SK-N-SH (cell line): ENCODE measurements at regions not wholly inside any gene's neighbourhood (a gene's known extent, or its start where the extent isn't known, plus 50 kb on each side); places are given as distances from the start of the nearest gene placed in this dataset.
"Not testable (repeated sequence)": the region's sequence is repeated elsewhere in the genome, so short reads cannot be mapped to it uniquely, and the experiment has no call there.

Experiments
- CTCF ChIA-PET: fragments of 300-600, 350-600 bp; formaldehyde crosslinking; extraction: SDS; loops from one replicate; lab custom pipeline; 2021; lab: Yijun Ruan, JAX
- POLR2A ChIA-PET: fragments of 350-600 bp; sonication (Branson Sonifier 250); formaldehyde crosslinking; extraction: SDS; loops from one replicate; lab custom pipeline; 2020; ENCODE audit warnings: antibody characterized with exemption, inconsistent platforms; lab: Yijun Ruan, JAX
- DNase-seq: peaks from one replicate; pipeline ENCODE4 v3.0.0; 2012
- H2AFZ ChIP-seq: fragments of 200-600 bp; sonication (generic); 2 replicates; pipeline ENCODE4 v1.8.1; 2016; ENCODE audit warnings: antibody characterized with exemption, mild to moderate bottlenecking, low read depth
- H3F3A ChIP-seq: fragments of 200-600 bp; sonication (generic); replicated peaks from 2 replicates; pipeline ENCODE3; 2016; ENCODE audit warnings: antibody characterized with exemption, mild to moderate bottlenecking; ENCODE audit not compliant: insufficient read depth
- H3K27ac ChIP-seq, 2 experiments: fragments of 200-500 bp in 1 of 2; fragments of 200-600 bp in 1 of 2; sonication (Bioruptor generic) in 1 of 2; sonication (generic), shearing (Covaris generic) in 1 of 2; 2 replicates each; pipeline versions ENCODE4 v1.5.1 to v1.6.1; 2014 to 2016; ENCODE audit warnings: low read depth in 2 of 2, inconsistent platforms in 1 of 2, low read length in 1 of 2, mild to moderate bottlenecking in 1 of 2, mixed read lengths in 1 of 2
- H3K27me3 ChIP-seq: fragments of 200-600 bp; sonication (generic), shearing (Covaris generic); 2 replicates; pipeline ENCODE4 v1.6.1; 2016; ENCODE audit warnings: mixed run types; ENCODE audit not compliant: insufficient read depth
- H3K36me3 ChIP-seq, 2 experiments: fragments of 200-500 bp in 1 of 2; fragments of 200-600 bp in 1 of 2; sonication (Bioruptor generic) in 1 of 2; sonication (generic) in 1 of 2; replicated peaks in 1 of 2; 2 replicates each; pipeline versions ENCODE3 to v1.5.1; 2014 to 2016; ENCODE audit warnings: low read length in 1 of 2, mild to moderate bottlenecking in 1 of 2; ENCODE audit not compliant: insufficient read depth in 2 of 2, control insufficient read depth in 1 of 2
- H3K4me1 ChIP-seq, 2 experiments: fragments of 200-500 bp in 1 of 2; fragments of 200-600 bp in 1 of 2; sonication (Bioruptor generic) in 1 of 2; sonication (generic), shearing (Covaris generic) in 1 of 2; 2 replicates each; pipeline versions ENCODE4 v1.5.1 to v1.6.1; 2014 to 2016; ENCODE audit warnings: low read depth in 1 of 2, low read length in 1 of 2, mixed run types in 1 of 2; ENCODE audit not compliant: insufficient read depth in 2 of 2, control insufficient read depth in 1 of 2
- H3K4me2 ChIP-seq: fragments of 200-600 bp; sonication (generic), shearing (Covaris generic); 2 replicates; pipeline ENCODE4 v1.6.1; 2017; ENCODE audit warnings: mixed run types
- H3K4me3 ChIP-seq, 2 experiments: fragments of 200-500 bp in 1 of 2; fragments of 200-600 bp in 1 of 2; sonication (Bioruptor generic) in 1 of 2; sonication (generic), shearing (Covaris generic) in 1 of 2; 2 replicates each; pipeline versions ENCODE4 v1.5.1 to v1.8.1; 2014 to 2016; ENCODE audit warnings: low read depth in 2 of 2, inconsistent platforms in 1 of 2, low read length in 1 of 2, mild to moderate bottlenecking in 1 of 2, mixed read lengths in 1 of 2, moderate library complexity in 1 of 2
- H3K79me2 ChIP-seq: fragments of 200-600 bp; sonication (generic); 2 replicates; pipeline ENCODE4 v1.8.1; 2017; ENCODE audit warnings: mild to moderate bottlenecking; ENCODE audit not compliant: insufficient read depth
- H3K9ac ChIP-seq: fragments of 200-600 bp; sonication (generic); 2 replicates; pipeline ENCODE4 v1.6.1; 2017; ENCODE audit warnings: mixed run types
- H3K9me2 ChIP-seq: fragments of 200-600 bp; sonication (generic); 2 replicates; pipeline ENCODE4 v1.6.1; 2017; ENCODE audit warnings: mixed run types
- H3K9me3 ChIP-seq: fragments of 200-600 bp; sonication (generic); 2 replicates; pipeline ENCODE4 v1.6.1; 2017; ENCODE audit warnings: mixed run types, mild to moderate bottlenecking, moderate library complexity
- H4K20me1 ChIP-seq: fragments of 200-600 bp; sonication (generic); 2 replicates; pipeline ENCODE4 v1.6.1; 2017; ENCODE audit warnings: mild to moderate bottlenecking, mixed run types; ENCODE audit not compliant: insufficient read depth
- CHD2 ChIP-seq: fragments of 150-350 bp; IDR thresholded peaks from 2 replicates; pipeline ENCODE4 v1.6.1; 2018; ENCODE audit warnings: low read length; ENCODE audit not compliant: partially characterized antibody
- ELF1 ChIP-seq: IDR thresholded peaks from 2 replicates; pipeline ENCODE4 v1.4.0; 2012
- EP300 ChIP-seq, 2 experiments: IDR thresholded peaks; 2 replicates each; pipeline versions ENCODE4 v1.4.0 to v1.6.1; 2012; ENCODE audit warnings: borderline replicate concordance in 1 of 2, low read depth in 1 of 2, low read length in 1 of 2
- EZH2phosphoT487 ChIP-seq: fragments of 200-600 bp; sonication (generic); IDR thresholded peaks from 2 replicates; pipeline ENCODE4 v1.6.1; 2017; ENCODE audit warnings: low read depth, mixed run types, mild to moderate bottlenecking, antibody characterized with exemption, moderate library complexity, borderline replicate concordance
- POLR2AphosphoS5 ChIP-seq: IDR thresholded peaks from 2 replicates; pipeline ENCODE4 v1.6.1; 2012; ENCODE audit warnings: low read depth, low read length
- RAD21 ChIP-seq: IDR thresholded peaks from 2 replicates; pipeline ENCODE4 v1.6.1; 2012; ENCODE audit warnings: mild to moderate bottlenecking, low read length
- RCOR1 ChIP-seq: fragments of 150-350 bp; IDR thresholded peaks from 2 replicates; pipeline ENCODE4 v1.6.1; 2017; ENCODE audit warnings: antibody characterized with exemption, low read length
- REST ChIP-seq: IDR thresholded peaks from 2 replicates; pipeline ENCODE4 v1.6.1; 2012; ENCODE audit warnings: mild to moderate bottlenecking, low read depth, low read length, moderate library complexity
- TCF12 ChIP-seq: IDR thresholded peaks from 2 replicates; pipeline ENCODE4 v1.4.0; 2012
- USF2 ChIP-seq: fragments of 150-350 bp; IDR thresholded peaks from 2 replicates; pipeline ENCODE4 v1.6.1; 2017; ENCODE audit warnings: antibody characterized with exemption, low read length, low read depth, borderline replicate concordance
- WGBS: methylation state at CpG from one replicate; pipeline ENCODE4 v1.1.6; 2017; ENCODE audit warnings: low lambda C conversion rate; 5-methylcytosine and 5-hydroxymethylcytosine counted together
- TF ChIP-seq, protein P1 (sequence below): IDR thresholded peaks from 2 replicates; pipeline ENCODE4 v1.4.0; 2012; ENCODE audit warnings: low read depth
- TF ChIP-seq, protein P2 (sequence below): IDR thresholded peaks from 2 replicates; pipeline ENCODE4 v1.4.0; 2012; ENCODE audit warnings: low read depth, borderline replicate concordance

GRCh38 chr7:156374335-156374734 lies 266.2 kb upstream of the RNF32 start:
- H3K4me1 ChIP-seq, result no peaks in the 10 kb centered on the region
- no peaks in the 10 kb centered on the region for H3K79me2 ChIP-seq
- H4K20me1 ChIP-seq, result no peaks in the 10 kb centered on the region
- H3K27me3 ChIP-seq, result peaks cover 31% of the 10 kb centered on the region; the same call in 1 of the 2 replicates
- no peak for TF ChIP-seq ELF1
- H3K4me2 ChIP-seq, result no peak overlapping the region
- ChIA-PET CTCF (no interaction called here), POLR2A (no interaction called here)
- no peak overlapping the region for H3K4me3 ChIP-seq
- no peaks in the 10 kb centered on the region for H3F3A ChIP-seq
- no peak overlapping the region for H3K9ac ChIP-seq
- H3K9me2 ChIP-seq, result no peaks in the 10 kb centered on the region
- no peak for DNase-seq
- no peak overlapping the region for H2AFZ ChIP-seq
- H3K9me3 ChIP-seq, result no peaks in the 10 kb centered on the region
- H3K27ac ChIP-seq, result no peak overlapping the region
- H3K36me3 ChIP-seq, result no peaks in the 10 kb centered on the region
- WGBS, result 7% methylated on average over 3 of the region's 4 CpGs

GRCh38 chr7:156369929-156370328 lies 270.6 kb upstream of the RNF32 start:
- H3K9me3 ChIP-seq, H3K79me2 ChIP-seq, DNase-seq, H4K20me1 ChIP-seq, H3K27ac ChIP-seq, CTCF ChIA-PET, H3K4me2 ChIP-seq, H2AFZ ChIP-seq, POLR2A ChIA-PET, H3K36me3 ChIP-seq, H3K9ac ChIP-seq, H3K4me1 ChIP-seq, H3K9me2 ChIP-seq, H3F3A ChIP-seq, H3K4me3 ChIP-seq: not testable (repeated sequence)
- H3K27me3 ChIP-seq, result peaks cover 14% of the 10 kb centered on the region; the same call in 1 of the 2 replicates
- WGBS, result 4% methylated on average over 6 of the region's 6 CpGs

- Histone ChIP-seq H3K9me2 (no peaks in the 10 kb centered on the region), H4K20me1 (no peaks in the 10 kb centered on the region), H3K27ac (no peak overlapping the region), H3K4me2 (no peak overlapping the region), H3K9me3 (no peaks in the 10 kb centered on the region), H2AFZ (no peak overlapping the region), H3K79me2 (no peaks in the 10 kb centered on the region), H3K9ac (no peak overlapping the region), H3F3A (no peaks in the 10 kb centered on the region), H3K27me3 (peaks cover 27% of the 10 kb centered on the region; the same call in 1 of the 2 replicates), H3K4me1 (no peaks in the 10 kb centered on the region), H3K4me3 (no peak overlapping the region), H3K36me3 (no peaks in the 10 kb centered on the region)
- WGBS, result 4% methylated on average over 12 of the region's 12 CpGs
- TF ChIP-seq EZH2phosphoT487 (no peak), USF2 (no peak), TCF12 (no peak), REST (no peak), POLR2AphosphoS5 (no peak), CHD2 (no peak), RAD21 (no peak), EP300 (IDR thresholded peaks at IDR 0.05; ENCODE audit: borderline replicate concordance in 1 of 2, low read depth in 1 of 2, low read length in 1 of 2) (no peak), RCOR1 (no peak)
- TF ChIP-seq, protein P1, sequence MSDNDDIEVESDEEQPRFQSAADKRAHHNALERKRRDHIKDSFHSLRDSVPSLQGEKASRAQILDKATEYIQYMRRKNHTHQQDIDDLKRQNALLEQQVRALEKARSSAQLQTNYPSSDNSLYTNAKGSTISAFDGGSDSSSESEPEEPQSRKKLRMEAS, result no peak
- TF ChIP-seq, protein P2, sequence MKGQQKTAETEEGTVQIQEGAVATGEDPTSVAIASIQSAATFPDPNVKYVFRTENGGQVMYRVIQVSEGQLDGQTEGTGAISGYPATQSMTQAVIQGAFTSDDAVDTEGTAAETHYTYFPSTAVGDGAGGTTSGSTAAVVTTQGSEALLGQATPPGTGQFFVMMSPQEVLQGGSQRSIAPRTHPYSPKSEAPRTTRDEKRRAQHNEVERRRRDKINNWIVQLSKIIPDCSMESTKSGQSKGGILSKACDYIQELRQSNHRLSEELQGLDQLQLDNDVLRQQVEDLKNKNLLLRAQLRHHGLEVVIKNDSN, result no peak
- ChIA-PET POLR2A (no interaction called here), CTCF (no interaction called here)
- no peak for DNase-seq
Measured at GRCh38 chr7:156368053-156368843, 272.3 kb upstream of the RNF32 start.
